ENCODE measurements at regions not wholly inside any gene's neighbourhood (a gene's known extent, or its start where the extent isn't known, plus 50 kb on each side); places are given as distances from the start of the nearest gene placed in this dataset.

DNA sequence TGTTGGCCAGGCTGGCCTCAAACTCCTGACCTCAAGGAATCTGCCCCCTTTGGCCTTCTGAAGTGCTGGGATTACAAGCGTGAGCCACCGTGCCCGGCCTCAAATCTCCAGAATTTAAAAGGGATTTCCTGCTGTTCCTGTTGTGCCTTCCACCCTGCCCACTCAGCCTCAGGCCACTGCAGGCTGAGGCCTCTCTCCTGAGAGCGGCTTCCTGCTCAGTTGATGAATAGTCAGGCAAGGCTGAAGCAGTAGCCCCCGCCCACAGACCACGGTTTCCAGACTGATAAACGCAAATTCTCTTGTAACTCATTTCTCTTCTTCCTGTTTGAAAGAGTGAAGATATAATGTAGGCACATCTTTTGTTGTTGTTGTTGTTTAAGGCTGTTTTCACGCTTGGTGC, 127.0 kb upstream of the PLCXD3 start:
- ChIA-PET POLR2A (no interaction called here), CTCF (interaction anchor here (0.6 to 0.9 kb wide), 2 partner anchors 111 to 732 kb away, joined by 3 read pairs; no protein-coding TSS in a partner anchor)
- H3K4me3 ChIP-seq (ENCODE audit: low read depth in 2 of 2, low read length in 2 of 2), result no peak overlapping the region
- no TSS peak for BruUV-seq (replicated peaks)
- ATAC-seq, result no peak
- intact Hi-C loops (cut with micrococcal nuclease; ENCODE audit: unreplicated experiment), result no loop called here
- no peaks in the 10 kb centered on the region for H3K27me3 ChIP-seq (ENCODE audit: control insufficient read depth, insufficient read depth, low read length)
- H3K9me3 ChIP-seq (ENCODE audit: control insufficient read depth, insufficient read depth, low read depth, low read length), result no peaks in the 10 kb centered on the region
- no peak for DNase-seq (ENCODE audit: low read depth, low spot score)
- TF ChIP-seq TCF7L2 (IDR thresholded peaks at IDR 0.05; ENCODE audit: low read depth, low read length) (no peak), SIN3A (IDR thresholded peaks at IDR 0.05; ENCODE audit: borderline replicate concordance, insufficient read depth, low read depth, low read length) (no peak), POLR2AphosphoS5 (IDR thresholded peaks at IDR 0.05; ENCODE audit: low read depth, low read length) (no peak)
- TF ChIP-seq, protein P1, sequence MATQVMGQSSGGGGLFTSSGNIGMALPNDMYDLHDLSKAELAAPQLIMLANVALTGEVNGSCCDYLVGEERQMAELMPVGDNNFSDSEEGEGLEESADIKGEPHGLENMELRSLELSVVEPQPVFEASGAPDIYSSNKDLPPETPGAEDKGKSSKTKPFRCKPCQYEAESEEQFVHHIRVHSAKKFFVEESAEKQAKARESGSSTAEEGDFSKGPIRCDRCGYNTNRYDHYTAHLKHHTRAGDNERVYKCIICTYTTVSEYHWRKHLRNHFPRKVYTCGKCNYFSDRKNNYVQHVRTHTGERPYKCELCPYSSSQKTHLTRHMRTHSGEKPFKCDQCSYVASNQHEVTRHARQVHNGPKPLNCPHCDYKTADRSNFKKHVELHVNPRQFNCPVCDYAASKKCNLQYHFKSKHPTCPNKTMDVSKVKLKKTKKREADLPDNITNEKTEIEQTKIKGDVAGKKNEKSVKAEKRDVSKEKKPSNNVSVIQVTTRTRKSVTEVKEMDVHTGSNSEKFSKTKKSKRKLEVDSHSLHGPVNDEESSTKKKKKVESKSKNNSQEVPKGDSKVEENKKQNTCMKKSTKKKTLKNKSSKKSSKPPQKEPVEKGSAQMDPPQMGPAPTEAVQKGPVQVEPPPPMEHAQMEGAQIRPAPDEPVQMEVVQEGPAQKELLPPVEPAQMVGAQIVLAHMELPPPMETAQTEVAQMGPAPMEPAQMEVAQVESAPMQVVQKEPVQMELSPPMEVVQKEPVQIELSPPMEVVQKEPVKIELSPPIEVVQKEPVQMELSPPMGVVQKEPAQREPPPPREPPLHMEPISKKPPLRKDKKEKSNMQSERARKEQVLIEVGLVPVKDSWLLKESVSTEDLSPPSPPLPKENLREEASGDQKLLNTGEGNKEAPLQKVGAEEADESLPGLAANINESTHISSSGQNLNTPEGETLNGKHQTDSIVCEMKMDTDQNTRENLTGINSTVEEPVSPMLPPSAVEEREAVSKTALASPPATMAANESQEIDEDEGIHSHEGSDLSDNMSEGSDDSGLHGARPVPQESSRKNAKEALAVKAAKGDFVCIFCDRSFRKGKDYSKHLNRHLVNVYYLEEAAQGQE (IDR thresholded peaks at IDR 0.05; ENCODE audit: insufficient read depth in 1 of 2, low read depth in 2 of 2, low read length in 1 of 2), result no peak
- TF ChIP-seq, protein P2, sequence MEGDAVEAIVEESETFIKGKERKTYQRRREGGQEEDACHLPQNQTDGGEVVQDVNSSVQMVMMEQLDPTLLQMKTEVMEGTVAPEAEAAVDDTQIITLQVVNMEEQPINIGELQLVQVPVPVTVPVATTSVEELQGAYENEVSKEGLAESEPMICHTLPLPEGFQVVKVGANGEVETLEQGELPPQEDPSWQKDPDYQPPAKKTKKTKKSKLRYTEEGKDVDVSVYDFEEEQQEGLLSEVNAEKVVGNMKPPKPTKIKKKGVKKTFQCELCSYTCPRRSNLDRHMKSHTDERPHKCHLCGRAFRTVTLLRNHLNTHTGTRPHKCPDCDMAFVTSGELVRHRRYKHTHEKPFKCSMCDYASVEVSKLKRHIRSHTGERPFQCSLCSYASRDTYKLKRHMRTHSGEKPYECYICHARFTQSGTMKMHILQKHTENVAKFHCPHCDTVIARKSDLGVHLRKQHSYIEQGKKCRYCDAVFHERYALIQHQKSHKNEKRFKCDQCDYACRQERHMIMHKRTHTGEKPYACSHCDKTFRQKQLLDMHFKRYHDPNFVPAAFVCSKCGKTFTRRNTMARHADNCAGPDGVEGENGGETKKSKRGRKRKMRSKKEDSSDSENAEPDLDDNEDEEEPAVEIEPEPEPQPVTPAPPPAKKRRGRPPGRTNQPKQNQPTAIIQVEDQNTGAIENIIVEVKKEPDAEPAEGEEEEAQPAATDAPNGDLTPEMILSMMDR (IDR thresholded peaks at IDR 0.05), result no peak
- no peak overlapping the region for H3K27ac ChIP-seq (ENCODE audit: low read length)
- H3K4me1 ChIP-seq (ENCODE audit: control insufficient read depth, insufficient read depth, low read length), result no peaks in the 10 kb centered on the region
- H3K36me3 ChIP-seq (ENCODE audit: control insufficient read depth, insufficient read depth, low read length), result no peaks in the 10 kb centered on the region
- in situ Hi-C loops (cut with HindIII; ENCODE audit: low pct_unique_long_range_greater_than_20kb, low sequenced_read_pairs), result no loop called here

DNA sequence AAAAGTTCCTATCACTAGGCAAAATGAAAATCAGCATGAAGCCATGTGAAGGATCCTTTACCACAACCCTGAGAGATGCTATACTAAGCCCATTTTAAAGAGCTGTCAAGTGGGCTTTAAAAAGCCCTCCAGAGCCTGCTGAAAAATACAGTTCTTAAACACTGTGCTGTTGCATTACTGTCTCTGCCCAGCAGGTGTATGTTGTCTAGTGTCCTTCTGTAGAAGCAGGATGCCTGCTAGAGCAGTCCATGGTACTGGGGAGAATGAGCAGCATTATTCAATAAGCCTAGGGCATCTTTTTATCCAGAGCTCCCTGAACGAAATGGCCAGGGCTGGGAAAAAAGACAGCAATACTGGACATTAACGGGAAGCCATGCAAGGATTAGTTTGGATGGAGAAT, 126.2 kb upstream of the PLCXD3 start:
- Histone ChIP-seq H3K27ac (ENCODE audit: low read length) (no peak overlapping the region), H3K36me3 (ENCODE audit: control insufficient read depth, insufficient read depth, low read length) (no peaks in the 10 kb centered on the region), H3K27me3 (ENCODE audit: control insufficient read depth, insufficient read depth, low read length) (no peaks in the 10 kb centered on the region), H3K9me3 (ENCODE audit: control insufficient read depth, insufficient read depth, low read depth, low read length) (no peaks in the 10 kb centered on the region), H3K4me3 (ENCODE audit: low read depth in 2 of 2, low read length in 2 of 2) (no peak overlapping the region), H3K4me1 (ENCODE audit: control insufficient read depth, insufficient read depth, low read length) (no peaks in the 10 kb centered on the region)
- intact Hi-C loops (cut with micrococcal nuclease; ENCODE audit: unreplicated experiment) (no loop called here), in situ Hi-C loops (cut with HindIII; ENCODE audit: low pct_unique_long_range_greater_than_20kb, low sequenced_read_pairs) (no loop called here)
- BruUV-seq (replicated peaks), result no TSS peak
- ATAC-seq, result no peak
- ChIA-PET POLR2A (no interaction called here), CTCF (interaction anchor here (0.6 to 0.7 kb wide), 2 partner anchors 289 to 471 kb away, joined by 3 read pairs; no protein-coding TSS in a partner anchor)
- TF ChIP-seq, protein P2 (IDR thresholded peaks at IDR 0.05), result peak; percentile 36; the same call in 1 of the 2 replicates
- TF ChIP-seq TCF7L2 (IDR thresholded peaks at IDR 0.05; ENCODE audit: low read depth, low read length), result no peak
- DNase-seq (ENCODE audit: low read depth, low spot score), result no peak
